ENCODE measurements at regions not wholly inside any gene's neighbourhood (a gene's known extent, or its start where the extent isn't known, plus 50 kb on each side); places are given as distances from the start of the nearest gene placed in this dataset.

GRCh38 chr6:21317642-21318041 lies 275.9 kb upstream of the SOX4 start:
- H3K9me3 Mint-ChIP-seq: peaks cover 11% of the 10 kb centered on the region
- DNase-seq: no peak
- no peaks in the 10 kb centered on the region for H3K4me1 Mint-ChIP-seq (ENCODE audit: low read depth)
- no peaks in the 10 kb centered on the region for H3K36me3 Mint-ChIP-seq (ENCODE audit: low read depth)
- H3K4me3 Mint-ChIP-seq: no peak overlapping the region
- no peak overlapping the region for H3K27ac Mint-ChIP-seq
- CTCF ChIA-PET: no interaction called here
- no peaks in the 10 kb centered on the region for H3K27me3 Mint-ChIP-seq (ENCODE audit: low read depth)
- intact Hi-C loops (cut with micrococcal nuclease): no loop called here

- H3K36me3 Mint-ChIP-seq (ENCODE audit: low read depth): no peaks in the 10 kb centered on the region
- DNase-seq: no peak
- H3K4me1 Mint-ChIP-seq (ENCODE audit: low read depth): no peaks in the 10 kb centered on the region
- H3K9me3 Mint-ChIP-seq: peaks cover 11% of the 10 kb centered on the region
- CTCF ChIA-PET: no interaction called here
- no peak overlapping the region for H3K27ac Mint-ChIP-seq
- H3K27me3 Mint-ChIP-seq (ENCODE audit: low read depth): no peaks in the 10 kb centered on the region
- H3K4me3 Mint-ChIP-seq: no peak overlapping the region
- intact Hi-C loops (cut with micrococcal nuclease): no loop called here
These were observed 272.5 kb upstream of the SOX4 start for GRCh38 chr6:21321076-21321475.

- Mint-ChIP-seq H3K27me3 (ENCODE audit: low read depth) (no peaks in the 10 kb centered on the region), H3K9me3 (peaks cover 11% of the 10 kb centered on the region), H3K27ac (no peak overlapping the region), H3K4me3 (no peak overlapping the region), H3K4me1 (ENCODE audit: low read depth) (no peaks in the 10 kb centered on the region), H3K36me3 (ENCODE audit: low read depth) (no peaks in the 10 kb centered on the region)
- CTCF ChIA-PET: no interaction called here
- DNase-seq: no peak
- intact Hi-C loops (cut with micrococcal nuclease): no loop called here
These were observed 272.0 kb upstream of the SOX4 start for GRCh38 chr6:21321531-21321930.

DNA sequence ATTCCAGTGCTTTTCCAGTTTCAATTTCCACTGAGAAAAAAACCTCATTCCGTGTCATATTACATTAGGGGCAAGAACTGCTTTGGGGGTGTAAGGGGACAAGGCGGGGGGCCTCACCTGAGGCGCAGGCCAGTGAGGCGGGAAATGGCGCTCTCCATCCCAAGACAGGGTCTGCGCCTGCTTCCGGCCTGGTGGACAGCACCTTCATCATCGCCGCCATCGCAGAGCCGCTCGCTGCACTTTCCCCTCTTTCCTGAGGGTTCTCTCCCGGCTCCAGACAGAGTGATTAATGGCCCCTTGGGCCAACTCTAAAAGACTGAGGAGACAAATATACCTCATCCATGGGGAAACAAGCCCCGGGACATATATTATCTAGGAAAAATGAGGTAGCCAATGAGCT lies 270.0 kb upstream of the SOX4 start:
- intact Hi-C loops (cut with micrococcal nuclease): no loop called here
- H3K27ac Mint-ChIP-seq: no peak overlapping the region
- CTCF ChIA-PET: no interaction called here
- H3K4me1 Mint-ChIP-seq (ENCODE audit: low read depth): no peaks in the 10 kb centered on the region
- DNase-seq: no peak
- H3K27me3 Mint-ChIP-seq (ENCODE audit: low read depth): peaks cover 2% of the 10 kb centered on the region
- H3K36me3 Mint-ChIP-seq (ENCODE audit: low read depth): no peaks in the 10 kb centered on the region
- peaks cover 11% of the 10 kb centered on the region for H3K9me3 Mint-ChIP-seq
- H3K4me3 Mint-ChIP-seq: no peak overlapping the region

GRCh38 chr6:21325201-21325856 lies 268.2 kb upstream of the SOX4 start:
- Mint-ChIP-seq H3K9me3 (no peaks in the 10 kb centered on the region), H3K36me3 (ENCODE audit: low read depth) (no peaks in the 10 kb centered on the region), H3K4me3 (no peak overlapping the region), H3K4me1 (ENCODE audit: low read depth) (no peaks in the 10 kb centered on the region), H3K27me3 (ENCODE audit: low read depth) (peaks cover 2% of the 10 kb centered on the region), H3K27ac (no peak overlapping the region)
- intact Hi-C loops (cut with micrococcal nuclease): no loop called here
- CTCF ChIA-PET: interaction anchor here (0.6 to 0.7 kb wide), 2 partner anchors 59 to 112 kb away, joined by 3 to 4 read pairs; no protein-coding TSS in a partner anchor
- no peak for DNase-seq

DNA sequence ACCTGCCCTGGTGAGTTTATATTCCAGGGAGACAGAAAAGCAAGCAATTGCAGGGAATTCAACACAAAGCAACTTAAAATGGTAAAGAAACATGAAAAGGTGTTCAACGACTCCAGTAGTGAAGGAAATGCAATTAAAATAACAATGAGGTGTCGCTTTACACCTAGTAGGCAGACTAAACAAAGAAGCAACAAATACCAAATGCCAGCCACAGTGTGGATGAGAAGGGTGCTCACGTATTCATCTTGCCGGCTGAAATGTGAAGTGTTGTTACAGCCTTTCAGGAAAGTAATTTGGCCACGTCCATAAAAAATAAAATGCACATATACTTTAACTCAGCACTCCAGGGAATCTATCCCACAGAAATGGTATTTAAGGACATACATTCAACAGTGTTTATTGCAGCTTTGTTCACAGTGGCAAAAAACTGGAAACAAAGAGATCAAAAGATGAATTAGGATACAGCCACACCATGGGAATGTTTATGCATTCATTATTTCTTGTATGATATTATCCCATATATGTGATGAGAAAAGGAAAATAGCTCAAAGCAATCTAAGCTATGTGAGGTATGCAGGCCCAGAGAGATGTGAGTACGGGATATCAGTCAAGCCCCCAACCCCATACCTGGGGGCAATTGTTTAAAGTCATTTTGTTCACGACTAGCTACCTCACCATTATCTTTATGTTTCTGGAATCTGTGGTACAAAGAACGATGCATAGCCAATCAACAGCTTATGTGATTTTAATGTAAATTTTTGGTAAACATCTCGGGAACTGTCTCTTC lies 266.0 kb upstream of the SOX4 start:
- Mint-ChIP-seq H3K4me3 (no peak overlapping the region), H3K4me1 (ENCODE audit: low read depth) (no peaks in the 10 kb centered on the region), H3K27me3 (ENCODE audit: low read depth) (peaks cover 2% of the 10 kb centered on the region), H3K27ac (no peak overlapping the region), H3K9me3 (no peaks in the 10 kb centered on the region), H3K36me3 (ENCODE audit: low read depth) (no peaks in the 10 kb centered on the region)
- CTCF ChIA-PET: no interaction called here
- DNase-seq: no peak
- intact Hi-C loops (cut with micrococcal nuclease): no loop called here

- no peaks in the 10 kb centered on the region for H3K9me3 Mint-ChIP-seq
- intact Hi-C loops (cut with micrococcal nuclease): no loop called here
- no peak overlapping the region for H3K27ac Mint-ChIP-seq
- H3K27me3 Mint-ChIP-seq (ENCODE audit: low read depth): peaks cover 4% of the 10 kb centered on the region
- H3K4me3 Mint-ChIP-seq: no peak overlapping the region
- no peaks in the 10 kb centered on the region for H3K4me1 Mint-ChIP-seq (ENCODE audit: low read depth)
- CTCF ChIA-PET: no interaction called here
- H3K36me3 Mint-ChIP-seq (ENCODE audit: low read depth): no peaks in the 10 kb centered on the region
- no peak for DNase-seq
These were observed 262.3 kb upstream of the SOX4 start for GRCh38 chr6:21331235-21331634.

GRCh38 chr6:21332077-21332476 lies 261.5 kb upstream of the SOX4 start:
- Mint-ChIP-seq H3K36me3 (ENCODE audit: low read depth) (no peaks in the 10 kb centered on the region), H3K27ac (no peak overlapping the region), H3K4me3 (no peak overlapping the region), H3K9me3 (no peaks in the 10 kb centered on the region), H3K27me3 (ENCODE audit: low read depth) (peaks cover 4% of the 10 kb centered on the region), H3K4me1 (ENCODE audit: low read depth) (no peaks in the 10 kb centered on the region)
- CTCF ChIA-PET: interaction anchor here (0.6 to 0.7 kb wide), 2 partner anchors 206 to 257 kb away, joined by 3 to 7 read pairs; no protein-coding TSS in a partner anchor
- DNase-seq: no peak
- intact Hi-C loops (cut with micrococcal nuclease): no loop called here

GRCh38 chr6:21332660-21333059 lies 260.9 kb upstream of the SOX4 start:
- Mint-ChIP-seq H3K4me1 (ENCODE audit: low read depth) (no peaks in the 10 kb centered on the region), H3K9me3 (no peaks in the 10 kb centered on the region), H3K36me3 (ENCODE audit: low read depth) (no peaks in the 10 kb centered on the region), H3K27me3 (ENCODE audit: low read depth) (peaks cover 2% of the 10 kb centered on the region), H3K27ac (no peak overlapping the region), H3K4me3 (no peak overlapping the region)
- CTCF ChIA-PET: no interaction called here
- no peak for DNase-seq
- intact Hi-C loops (cut with micrococcal nuclease): no loop called here

DNA sequence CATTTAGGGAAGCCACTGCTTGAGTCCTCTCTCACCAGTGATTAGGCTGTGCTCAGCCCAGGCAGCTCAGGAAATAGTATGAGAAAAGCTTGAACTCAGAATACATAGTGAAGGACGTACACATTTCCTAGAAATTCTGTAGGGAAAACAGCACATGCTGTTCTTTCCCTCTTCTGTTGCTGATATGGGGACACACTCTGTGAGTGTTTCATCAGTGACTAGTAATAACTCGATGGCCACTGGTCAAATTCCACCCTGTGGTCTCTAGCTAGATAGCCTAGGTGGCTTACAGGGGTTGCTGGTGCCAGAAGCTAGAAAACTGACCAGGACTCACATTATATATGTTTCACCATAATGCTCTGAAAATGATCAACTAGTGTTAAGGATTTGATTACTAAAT lies 259.8 kb upstream of the SOX4 start:
- no peak for DNase-seq
- H3K4me1 Mint-ChIP-seq (ENCODE audit: low read depth): no peaks in the 10 kb centered on the region
- no peaks in the 10 kb centered on the region for H3K36me3 Mint-ChIP-seq (ENCODE audit: low read depth)
- no peak overlapping the region for H3K27ac Mint-ChIP-seq
- CTCF ChIA-PET: no interaction called here
- H3K27me3 Mint-ChIP-seq (ENCODE audit: low read depth): peaks cover 2% of the 10 kb centered on the region
- H3K4me3 Mint-ChIP-seq: no peak overlapping the region
- H3K9me3 Mint-ChIP-seq: no peaks in the 10 kb centered on the region
- intact Hi-C loops (cut with micrococcal nuclease): no loop called here

DNA sequence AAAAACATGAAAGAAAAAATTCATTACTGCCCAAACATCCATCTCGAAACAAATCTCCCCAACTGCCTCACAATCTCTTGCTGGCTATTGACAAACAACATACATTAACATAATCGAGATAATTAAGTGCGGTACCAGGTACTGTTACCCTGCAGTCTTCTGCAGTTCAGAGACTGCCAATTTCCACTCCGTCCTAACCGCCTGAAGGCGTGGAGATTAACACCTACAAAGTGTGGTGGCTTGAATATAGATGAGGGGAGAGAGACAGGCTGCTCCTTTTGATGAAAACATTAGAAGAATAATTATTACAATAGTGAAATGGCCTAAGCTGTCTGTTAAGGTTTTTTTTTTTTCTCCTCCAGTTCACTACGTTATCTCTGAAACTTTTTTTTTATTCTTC lies 258.9 kb upstream of the SOX4 start:
- Mint-ChIP-seq H3K4me1 (ENCODE audit: low read depth) (no peaks in the 10 kb centered on the region), H3K9me3 (no peaks in the 10 kb centered on the region), H3K27ac (no peak overlapping the region), H3K27me3 (ENCODE audit: low read depth) (peaks cover 2% of the 10 kb centered on the region), H3K4me3 (no peak overlapping the region), H3K36me3 (ENCODE audit: low read depth) (no peaks in the 10 kb centered on the region)
- DNase-seq: no peak
- intact Hi-C loops (cut with micrococcal nuclease): no loop called here
- CTCF ChIA-PET: no interaction called here

GRCh38 chr6:21335591-21335990 lies 258.0 kb upstream of the SOX4 start:
- Mint-ChIP-seq H3K9me3 (no peaks in the 10 kb centered on the region), H3K27me3 (ENCODE audit: low read depth) (peaks cover 2% of the 10 kb centered on the region), H3K27ac (no peak overlapping the region), H3K36me3 (ENCODE audit: low read depth) (no peaks in the 10 kb centered on the region), H3K4me1 (ENCODE audit: low read depth) (no peaks in the 10 kb centered on the region), H3K4me3 (no peak overlapping the region)
- intact Hi-C loops (cut with micrococcal nuclease): no loop called here
- CTCF ChIA-PET: no interaction called here
- no peak for DNase-seq

DNA sequence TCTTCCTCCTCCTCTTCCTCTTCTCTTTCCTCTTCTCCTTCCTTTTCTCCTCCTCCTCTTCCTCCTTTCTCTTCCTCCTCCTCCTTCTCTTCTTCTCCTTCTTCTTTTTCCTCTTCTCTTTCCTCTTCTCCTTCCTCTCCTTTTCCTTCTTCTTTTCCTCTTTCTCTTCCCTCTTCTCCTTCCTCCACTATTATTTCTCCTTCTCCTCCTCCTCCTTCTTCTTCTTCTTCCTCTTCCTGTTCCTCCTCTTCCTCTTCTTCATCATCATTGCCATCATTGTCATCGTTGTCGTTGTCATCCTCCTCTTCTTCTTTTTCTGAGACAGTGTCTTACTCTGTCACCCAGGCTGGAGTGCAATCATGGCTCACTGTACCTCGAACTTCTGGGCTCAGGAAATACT lies 256.3 kb upstream of the SOX4 start:
- CTCF ChIA-PET: no interaction called here
- Mint-ChIP-seq H3K36me3 (ENCODE audit: low read depth) (no peaks in the 10 kb centered on the region), H3K27me3 (ENCODE audit: low read depth) (peaks cover 6% of the 10 kb centered on the region), H3K27ac (no peak overlapping the region), H3K4me3 (no peak overlapping the region), H3K4me1 (ENCODE audit: low read depth) (no peaks in the 10 kb centered on the region), H3K9me3 (no peaks in the 10 kb centered on the region)
- intact Hi-C loops (cut with micrococcal nuclease): no loop called here
- DNase-seq: no peak

Measured in activated naive CD4-positive, alpha-beta T cell treated with anti-CD3 and anti-CD28 coated beads for 36 hours (primary cell).